ENCODE measurements at regions not wholly inside any gene's neighbourhood (a gene's known extent, or its start where the extent isn't known, plus 50 kb on each side); places are given as distances from the start of the nearest gene placed in this dataset.

DNA sequence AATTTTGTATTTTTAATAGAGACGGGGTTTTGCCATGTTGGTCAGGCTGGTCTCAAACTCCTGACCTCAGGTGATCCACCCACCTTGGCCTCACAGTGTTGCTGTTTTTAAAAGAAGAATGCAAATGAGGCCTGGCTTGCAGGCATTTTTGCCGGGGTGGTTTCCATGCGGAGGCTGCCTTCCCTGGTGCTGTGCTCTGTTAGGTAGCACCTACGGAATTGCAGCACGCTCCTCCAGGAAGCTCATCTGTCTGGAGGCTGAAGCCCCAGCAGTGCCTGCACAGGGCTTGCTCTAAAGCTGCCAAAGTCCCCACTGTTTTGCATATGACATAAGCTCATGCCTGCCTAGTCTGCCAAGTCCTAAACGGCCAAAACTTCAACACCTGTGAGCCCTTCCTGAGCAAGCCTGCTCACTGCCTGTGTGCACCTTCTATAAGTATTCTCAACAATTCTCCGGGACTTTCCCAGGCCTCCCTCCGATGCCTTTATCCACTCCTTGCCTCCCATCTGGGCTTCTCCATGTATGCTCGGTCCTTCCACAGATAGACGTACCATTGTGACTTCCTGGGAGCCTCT lies 551.3 kb upstream of the RAB6C start:
- no peak for DNase-seq (ENCODE audit: low read depth)
- TF ChIP-seq CTCF (IDR thresholded peaks at IDR 0.05; ENCODE audit: insufficient read depth, low read depth, low read length, missing control alignments) = no peak
- H3K4me3 ChIP-seq (ENCODE audit: low read length) = no peak overlapping the region

- DNase-seq (ENCODE audit: low read depth) = no peak
- H3K4me3 ChIP-seq (ENCODE audit: low read length) = no peak overlapping the region
- no peak for TF ChIP-seq CTCF (IDR thresholded peaks at IDR 0.05; ENCODE audit: insufficient read depth, low read depth, low read length, missing control alignments)
Observed at GRCh38 chr2:129430911-129431310, 548.6 kb upstream of the RAB6C start.

- no peak overlapping the region for H3K4me3 ChIP-seq (ENCODE audit: low read length)
- TF ChIP-seq CTCF (IDR thresholded peaks at IDR 0.05; ENCODE audit: insufficient read depth, low read depth, low read length, missing control alignments) = no peak
- DNase-seq (ENCODE audit: low read depth) = no peak
Observed at GRCh38 chr2:129431881-129432280, 547.6 kb upstream of the RAB6C start.

DNA sequence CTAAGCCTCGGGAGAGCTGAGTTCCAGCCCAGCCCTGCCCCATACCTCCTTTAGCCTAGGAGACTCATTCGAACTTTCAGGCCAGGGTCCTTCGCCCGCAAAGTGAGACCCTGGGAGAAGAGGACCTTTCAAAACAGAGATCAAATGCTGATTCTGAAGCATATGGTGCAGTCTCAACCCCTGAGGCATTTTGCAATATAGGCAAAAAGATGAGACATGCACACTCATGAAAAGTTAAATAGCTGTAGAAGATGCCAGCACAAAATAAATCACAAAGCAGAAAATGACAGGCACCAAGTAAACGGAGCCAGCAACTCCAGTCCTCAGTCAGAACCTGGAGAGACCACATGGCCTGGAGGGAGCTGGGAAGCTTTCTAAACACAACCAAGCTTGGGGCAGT lies 542.7 kb upstream of the RAB6C start:
- no peak for DNase-seq (ENCODE audit: low read depth)
- no peak overlapping the region for H3K4me3 ChIP-seq (ENCODE audit: low read length)
- TF ChIP-seq CTCF (IDR thresholded peaks at IDR 0.05; ENCODE audit: insufficient read depth, low read depth, low read length, missing control alignments) = no peak

GRCh38 chr2:129437725-129438124 lies 541.7 kb upstream of the RAB6C start:
- TF ChIP-seq CTCF (IDR thresholded peaks at IDR 0.05; ENCODE audit: insufficient read depth, low read depth, low read length, missing control alignments) = no peak
- no peak for DNase-seq (ENCODE audit: low read depth)
- no peak overlapping the region for H3K4me3 ChIP-seq (ENCODE audit: low read length)

DNA sequence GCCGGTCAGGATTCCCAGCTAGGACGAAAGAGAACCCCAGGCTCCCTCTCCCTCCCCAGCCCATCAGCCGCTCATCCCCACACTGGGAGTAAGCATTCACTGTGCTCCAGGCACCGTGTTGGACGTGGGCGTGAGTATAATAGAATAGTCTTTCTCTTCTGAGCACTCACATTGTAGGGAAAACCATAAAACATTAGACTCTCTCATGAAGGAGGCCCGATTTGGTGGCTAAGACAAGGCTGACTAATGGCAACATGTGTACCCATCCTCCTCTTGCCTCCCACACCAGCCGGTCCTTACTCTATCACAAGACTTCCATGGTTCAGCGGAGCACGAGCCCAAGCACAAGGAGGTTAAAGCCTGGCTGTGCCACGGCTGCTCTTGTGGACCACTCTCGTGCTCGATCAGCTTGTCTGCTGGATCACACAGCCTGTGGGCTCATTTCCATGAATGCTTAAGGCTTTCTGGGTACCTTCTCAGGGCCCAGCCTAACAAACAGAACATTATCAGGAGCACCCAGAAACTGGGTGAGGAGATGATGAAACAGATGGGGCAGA lies 540.9 kb upstream of the RAB6C start:
- no peak for TF ChIP-seq CTCF (IDR thresholded peaks at IDR 0.05; ENCODE audit: insufficient read depth, low read depth, low read length, missing control alignments)
- DNase-seq (ENCODE audit: low read depth) = no peak
- no peak overlapping the region for H3K4me3 ChIP-seq (ENCODE audit: low read length)

Data from epithelial cell of esophagus (primary cell).